ENCODE measurements at regions not wholly inside any gene's neighbourhood (a gene's known extent, or its start where the extent isn't known, plus 50 kb on each side); places are given as distances from the start of the nearest gene placed in this dataset.

GRCh38 chr13:91053318-91054065 lies 294.0 kb upstream of the MIR17HG start:
- Histone ChIP-seq H3K27me3 (ENCODE audit: control insufficient read depth in 2 of 2, insufficient read depth in 2 of 2, low read length in 2 of 2) (no peaks in the 10 kb centered on the region), H3K36me3 (ENCODE audit: control insufficient read depth, insufficient read depth, low read length) (no peaks in the 10 kb centered on the region), H3K27ac (ENCODE audit: extremely low read depth, low read depth, low read length) (no peak overlapping the region), H2AFZ (ENCODE audit: low read depth, low read length) (no peak overlapping the region), H3K4me3 (no peak overlapping the region), H3K79me2 (ENCODE audit: control insufficient read depth, insufficient read depth, low read length) (no peaks in the 10 kb centered on the region), H3K9me1 (ENCODE audit: control insufficient read depth, insufficient read depth, low read length) (no peaks in the 10 kb centered on the region), H4K20me1 (replicated peaks; ENCODE audit: control insufficient read depth, insufficient read depth, low read length) (no peaks in the 10 kb centered on the region), H3K4me2 (ENCODE audit: insufficient read depth, low read length) (no peak overlapping the region), H3K9me3 (replicated peaks; ENCODE audit: control insufficient read depth, insufficient read depth, low read depth, low read length) (peaks cover 5% of the 10 kb centered on the region; the same call in 1 of the 2 replicates), H3K4me1 (replicated peaks in 1 of 2; ENCODE audit: control insufficient read depth in 2 of 2, insufficient read depth in 2 of 2, low read length in 2 of 2) (no peaks in the 10 kb centered on the region), H3K9ac (ENCODE audit: insufficient read depth in 1 of 2, low read depth in 2 of 2, low read length in 2 of 2) (no peak overlapping the region)
- POLR2A ChIA-PET: no interaction called here
- CTCF ChIA-PET (ENCODE audit: low intra/inter-chr PET ratio): no interaction called here
- intact Hi-C loops (cut with micrococcal nuclease) (no loop called here), in situ Hi-C loops (cut with MboI) (no loop called here)
- ATAC-seq: no peak
- TF ChIP-seq, protein P1, sequence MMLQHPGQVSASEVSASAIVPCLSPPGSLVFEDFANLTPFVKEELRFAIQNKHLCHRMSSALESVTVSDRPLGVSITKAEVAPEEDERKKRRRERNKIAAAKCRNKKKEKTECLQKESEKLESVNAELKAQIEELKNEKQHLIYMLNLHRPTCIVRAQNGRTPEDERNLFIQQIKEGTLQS (IDR thresholded peaks at IDR 0.05): no peak
- TF ChIP-seq, protein P1 (CRISPR knock-in tag; conservative IDR thresholded peaks at IDR 0.05): no peak
- 0 out of 2 replicates have a peak, but pooled peaks have one; percentile 39 for TF ChIP-seq ZNF274 (IDR thresholded peaks at IDR 0.05; ENCODE audit: borderline replicate concordance, low read depth, low read length)
- TF ChIP-seq POLR2A (conservative IDR thresholded peaks at IDR 0.05): no peak
- no peak for TF ChIP-seq SAFB2 (IDR thresholded peaks at IDR 0.05; ENCODE audit: borderline replicate concordance, low read depth, low read length, severe bottlenecking)
- TF ChIP-seq ZNF449 (CRISPR knock-in tag; IDR thresholded peaks at IDR 0.05): no peak
- no peak for TF ChIP-seq ZNF174 (CRISPR knock-in tag; IDR thresholded peaks at IDR 0.05)
- TF ChIP-seq NR2C1 (IDR thresholded peaks at IDR 0.05): no peak
- TF ChIP-seq NR2C1 (tag; IDR thresholded peaks at IDR 0.05): no peak
- 0% methylated on average over 2 of the region's 2 CpGs for WGBS (ENCODE audit: insufficient coverage, low coverage, missing lambda C conversion rate)
- DNase-seq (ENCODE audit: extremely low read depth in 1 of 4, low spot score in 3 of 4): no peak
- no TSS peak for BruUV-seq (replicated peaks)
- no peak for FAIRE-seq

Measured in K562 (cell line).